Stomach (tissue), 8 donors: ENCODE measurements at regions not wholly inside any gene's neighbourhood (a gene's known extent, or its start where the extent isn't known, plus 50 kb on each side); places are given as distances from the start of the nearest gene placed in this dataset.
A peak's percentile ranks its signal among the peaks of the same experiment; 100 is the strongest.

Experiments used
- DNase-seq, 2 donors: peaks; one replicate each; pipeline versions ENCODE4 v3.0.0 to v3.0.0-alpha.2; 2013 to 2019
- H3K27ac ChIP-seq, 5 donors: fragments of 200-600 bp in 4 of 5; sonication (generic) in 4 of 5; one replicate each; pipeline ENCODE4 v1.5.1; 2013 to 2019; ENCODE audit warnings: mild to moderate bottlenecking in 1 of 5, moderate library complexity in 1 of 5
- H3K27me3 ChIP-seq, 3 donors: fragments of 200-600 bp; sonication (generic); one replicate each; pipeline ENCODE4 v1.5.1; 2017 to 2019; ENCODE audit warnings: mixed run types in 1 of 3
- H3K36me3 ChIP-seq, 4 donors: fragments of 200-600 bp; sonication (generic); 1 replicate in 3 of 4; 2 replicates in 1 of 4; pipeline ENCODE4 v1.5.1; 2016 to 2019
- H3K4me1 ChIP-seq, 4 donors: fragments of 200-600 bp; sonication (generic); one replicate each; pipeline ENCODE4 v1.5.1; 2016 to 2019
- H3K4me3 ChIP-seq, 4 donors: fragments of 200-600 bp; sonication (generic) in 3 of 4; one replicate each; pipeline ENCODE4 v1.5.1; 2016 to 2019; ENCODE audit warnings: mild to moderate bottlenecking in 1 of 4
- H3K9me3 ChIP-seq, 4 donors: fragments of 200-600 bp; sonication (generic); one replicate each; pipeline ENCODE4 v1.5.1; 2016 to 2019
- CTCF ChIP-seq, 7 experiments: fragments of 450-650 bp in 4 of 7; fragments of 200-600 bp in 3 of 7; sonication (generic) in 3 of 7; IDR thresholded peaks; one replicate each; pipeline ENCODE4 v1.5.1; 2016 to 2019; ENCODE audit warnings: antibody characterized with exemption in 7 of 7, control low read depth in 2 of 7, mild to moderate bottlenecking in 1 of 7
- EP300 ChIP-seq: sonication (generic); formaldehyde crosslinking; IDR thresholded peaks from one replicate; pipeline ENCODE4 v1.6.1; 2017; ENCODE audit warnings: antibody characterized with exemption
- POLR2A ChIP-seq, 4 donors: fragments of 450-650 bp; IDR thresholded peaks; one replicate each; pipeline ENCODE4 v1.6.1; 2016; ENCODE audit warnings: antibody characterized with exemption in 4 of 4, control low read depth in 2 of 4, mild to moderate bottlenecking in 1 of 4, moderate library complexity in 1 of 4
- POLR2AphosphoS5 ChIP-seq, 3 donors: sonication (generic); formaldehyde crosslinking; IDR thresholded peaks; one replicate each; pipeline ENCODE4 v1.6.1; 2016; ENCODE audit warnings: antibody characterized with exemption in 3 of 3
- WGBS, 5 donors: extraction: QIAGEN DNeasy Blood & Tissue Kit in 3 of 5; methylation state at CpG; one replicate each; pipeline versions ENCODE4 v1.1.5 to v1.1.7; 2013 to 2018; 5-methylcytosine and 5-hydroxymethylcytosine counted together
- intact Hi-C: fragments of 100-400 bp; cut with DNase I; formaldehyde crosslinking; loops from one replicate; pipeline ENCODE4 v1.15.1; 2023; ENCODE audit warnings: low total_unique reads
- donor health status: healthy with polysubstance abuse.
- donor health status: Bipolar disorder and iron deficiency.
- donor health status: healthy.

GRCh38 chr10:29692121-29692539, 57.4 kb upstream of the SVIL start:
- 50 to 77% (median 69%) methylated on average over 5 of the region's 5 CpGs for WGBS, 5 donors

GRCh38 chr10:29691564-29692072, 56.8 kb upstream of the SVIL start:
- peak overlapping the region in 4 of 5 donors; percentile 47 to 76 (median 58) for H3K27ac ChIP-seq
- TF ChIP-seq CTCF (IDR thresholded peaks at IDR 0.05) (no peak), POLR2A (IDR thresholded peaks at IDR 0.05) (no peak), EP300 (no peak), POLR2AphosphoS5 (IDR thresholded peaks at IDR 0.05) (no peak)
- H3K9me3 ChIP-seq = no peaks in the 10 kb centered on the region
- no peaks in the 10 kb centered on the region for H3K27me3 ChIP-seq
- H3K36me3 ChIP-seq = no peaks in the 10 kb centered on the region
- 48 to 67% (median 56%) methylated on average over 5 of the region's 5 CpGs for whole genome bisulfite sequencing, 5 donors
- peaks cover 11 to 53% (median 34%) of the 10 kb centered on the region in 4 donors for H3K4me1 ChIP-seq
- no peak overlapping the region for H3K4me3 ChIP-seq
- peak in 1 of 2 donors; percentile 62 for DNase-seq
- intact Hi-C loops = no loop called here

More at GRCh38 chr10:29692121-29692539, 57.4 kb upstream of the SVIL start:
- peak overlapping the region in 4 of 5 donors; percentile 47 to 76 (median 58) for H3K27ac ChIP-seq
- intact Hi-C loops = no loop called here
- no peak overlapping the region for H3K4me3 ChIP-seq
- no peaks in the 10 kb centered on the region for H3K36me3 ChIP-seq
- no peaks in the 10 kb centered on the region for H3K9me3 ChIP-seq
- H3K27me3 ChIP-seq = no peaks in the 10 kb centered on the region
- DNase-seq = peak in 1 of 2 donors; percentile 28
- H3K4me1 ChIP-seq = peaks cover 11 to 53% (median 34%) of the 10 kb centered on the region in 4 donors
- TF ChIP-seq EP300 (no peak), POLR2A (IDR thresholded peaks at IDR 0.05) (no peak), CTCF (IDR thresholded peaks at IDR 0.05) (no peak), POLR2AphosphoS5 (IDR thresholded peaks at IDR 0.05) (peak in 1 of 3 donors; percentile 23)

- Histone ChIP-seq H3K36me3 (peaks cover 0 to 22% (median 16%) of the 10 kb centered on the region in 4 donors), H3K9me3 (no peaks in the 10 kb centered on the region), H3K4me1 (peaks cover 11 to 50% (median 33%) of the 10 kb centered on the region in 4 donors), H3K27me3 (no peaks in the 10 kb centered on the region), H3K27ac (peak overlapping the region in 3 of 5 donors; percentile 38 to 54 (median 40)), H3K4me3 (no peak overlapping the region)
- intact Hi-C loops = no loop called here
- TF ChIP-seq POLR2AphosphoS5 (IDR thresholded peaks at IDR 0.05) (no peak), CTCF (IDR thresholded peaks at IDR 0.05) (no peak), EP300 (no peak), POLR2A (IDR thresholded peaks at IDR 0.05) (no peak)
- DNase-seq = no peak
- 58 to 72% (median 68%) methylated on average over 7 of the region's 7 CpGs for WGBS, 5 donors
Observed at GRCh38 chr10:29689001-29689400, 54.2 kb upstream of the SVIL start.

GRCh38 chr10:29688230-29688661, 53.5 kb upstream of the SVIL start:
- TF ChIP-seq POLR2A (IDR thresholded peaks at IDR 0.05) (no peak), POLR2AphosphoS5 (IDR thresholded peaks at IDR 0.05) (no peak), EP300 (no peak), CTCF (IDR thresholded peaks at IDR 0.05) (no peak)
- DNase-seq = peak in 1 of 2 donors; percentile 32
- peak overlapping the region in 4 of 5 donors; percentile 1 to 55 (median 46) for H3K27ac ChIP-seq

More at GRCh38 chr10:29688230-29688661, 53.5 kb upstream of the SVIL start:
- peaks cover 0 to 29% (median 21%) of the 10 kb centered on the region in 4 donors for H3K36me3 ChIP-seq
- peaks cover 11 to 47% (median 30%) of the 10 kb centered on the region in 4 donors for H3K4me1 ChIP-seq
- WGBS, 5 donors = 28 to 43% (median 35%) methylated on average over 7 of the region's 7 CpGs
- intact Hi-C loops = no loop called here
- H3K9me3 ChIP-seq = no peaks in the 10 kb centered on the region
- no peaks in the 10 kb centered on the region for H3K27me3 ChIP-seq
- H3K4me3 ChIP-seq = no peak overlapping the region
